ENCODE measurements at regions not wholly inside any gene's neighbourhood (a gene's known extent, or its start where the extent isn't known, plus 50 kb on each side); places are given as distances from the start of the nearest gene placed in this dataset.

GRCh38 chr9:107405511-107405910 lies 84.1 kb downstream of the KLF4 start:
- in situ Hi-C loops (cut with MboI), result no loop called here
- no peak for DNase-seq (ENCODE audit: low read depth, low spot score)
- Histone ChIP-seq H3K4me3 (no peak overlapping the region), H4K20me1 (ENCODE audit: control insufficient read depth, insufficient read depth) (no peaks in the 10 kb centered on the region), H3K9ac (ENCODE audit: control insufficient read depth, insufficient read depth, low read length) (no peak overlapping the region), H3K27ac (ENCODE audit: control insufficient read depth, insufficient read depth) (no peak overlapping the region), H3K27me3 (replicated peaks in 1 of 2; ENCODE audit: control insufficient read depth in 2 of 2, insufficient read depth in 2 of 2, low read length in 1 of 2) (no peaks in the 10 kb centered on the region; a peak in 1 of 4 replicates), H3K4me2 (ENCODE audit: control insufficient read depth, insufficient read depth) (no peak overlapping the region), H3K79me2 (ENCODE audit: control insufficient read depth, insufficient read depth, low read length) (no peaks in the 10 kb centered on the region), H3K36me3 (ENCODE audit: control insufficient read depth in 2 of 2, insufficient read depth in 2 of 2, low read length in 1 of 2) (no peaks in the 10 kb centered on the region), H3K9me3 (replicated peaks; ENCODE audit: control insufficient read depth, insufficient read depth, low read length) (no peaks in the 10 kb centered on the region), H2AFZ (ENCODE audit: control insufficient read depth, low read depth, low read length) (no peak overlapping the region), H3K4me1 (ENCODE audit: control insufficient read depth, insufficient read depth, low read length) (no peaks in the 10 kb centered on the region)
- RAD21 ChIA-PET (ENCODE audit: unreplicated experiment), result no interaction called here
- no peak for FAIRE-seq
- intact Hi-C loops (cut with micrococcal nuclease; ENCODE audit: unreplicated experiment), result no loop called here
- no TSS peak for BruUV-seq (replicated peaks)
- POLR2A ChIA-PET, result no interaction called here
- SMC1A ChIA-PET (ENCODE audit: uncharacterized antibody, unreplicated experiment), result interaction anchor here (0.6 kb wide), 1 partner anchor 54 kb away, joined by 3 read pairs; no protein-coding TSS in a partner anchor
- CTCF ChIA-PET, result interaction anchor here (0.6 to 1.8 kb wide), 2 partner anchors 10 to 17 kb away, joined by 4 read pairs; no protein-coding TSS in a partner anchor
- TF ChIP-seq RFX5 (IDR thresholded peaks at IDR 0.05; ENCODE audit: low read depth, low read length), result no peak
- TF ChIP-seq SMARCA5 (IDR thresholded peaks at IDR 0.05), result no peak
- TF ChIP-seq RAD51 (IDR thresholded peaks at IDR 0.05), result no peak
- no peak for TF ChIP-seq DPF2 (IDR thresholded peaks at IDR 0.05)
- TF ChIP-seq, protein P1, sequence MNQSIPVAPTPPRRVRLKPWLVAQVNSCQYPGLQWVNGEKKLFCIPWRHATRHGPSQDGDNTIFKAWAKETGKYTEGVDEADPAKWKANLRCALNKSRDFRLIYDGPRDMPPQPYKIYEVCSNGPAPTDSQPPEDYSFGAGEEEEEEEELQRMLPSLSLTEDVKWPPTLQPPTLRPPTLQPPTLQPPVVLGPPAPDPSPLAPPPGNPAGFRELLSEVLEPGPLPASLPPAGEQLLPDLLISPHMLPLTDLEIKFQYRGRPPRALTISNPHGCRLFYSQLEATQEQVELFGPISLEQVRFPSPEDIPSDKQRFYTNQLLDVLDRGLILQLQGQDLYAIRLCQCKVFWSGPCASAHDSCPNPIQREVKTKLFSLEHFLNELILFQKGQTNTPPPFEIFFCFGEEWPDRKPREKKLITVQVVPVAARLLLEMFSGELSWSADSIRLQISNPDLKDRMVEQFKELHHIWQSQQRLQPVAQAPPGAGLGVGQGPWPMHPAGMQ (IDR thresholded peaks at IDR 0.05; ENCODE audit: borderline replicate concordance), result no peak
- 59% methylated on average over 6 of the region's 6 CpGs for WGBS (ENCODE audit: insufficient coverage, insufficient replicate concordance, low lambda C conversion rate, missing lambda C conversion rate)
- ATAC-seq, result no peak

GRCh38 chr9:107404736-107405135 lies 84.8 kb downstream of the KLF4 start:
- Histone ChIP-seq H2AFZ (ENCODE audit: control insufficient read depth, low read depth, low read length) (no peak overlapping the region), H3K4me2 (ENCODE audit: control insufficient read depth, insufficient read depth) (no peak overlapping the region), H4K20me1 (ENCODE audit: control insufficient read depth, insufficient read depth) (no peaks in the 10 kb centered on the region), H3K36me3 (ENCODE audit: control insufficient read depth in 2 of 2, insufficient read depth in 2 of 2, low read length in 1 of 2) (no peaks in the 10 kb centered on the region), H3K79me2 (ENCODE audit: control insufficient read depth, insufficient read depth, low read length) (no peaks in the 10 kb centered on the region), H3K27ac (ENCODE audit: control insufficient read depth, insufficient read depth) (no peak overlapping the region), H3K27me3 (replicated peaks in 1 of 2; ENCODE audit: control insufficient read depth in 2 of 2, insufficient read depth in 2 of 2, low read length in 1 of 2) (no peaks in the 10 kb centered on the region; a peak in 1 of 4 replicates), H3K4me1 (ENCODE audit: control insufficient read depth, insufficient read depth, low read length) (no peaks in the 10 kb centered on the region), H3K4me3 (no peak overlapping the region), H3K9ac (ENCODE audit: control insufficient read depth, insufficient read depth, low read length) (no peak overlapping the region), H3K9me3 (replicated peaks; ENCODE audit: control insufficient read depth, insufficient read depth, low read length) (no peaks in the 10 kb centered on the region)
- POLR2A ChIA-PET, result no interaction called here
- RAD21 ChIA-PET (ENCODE audit: unreplicated experiment), result no interaction called here
- no peak for ATAC-seq
- in situ Hi-C loops (cut with MboI) (no loop called here), intact Hi-C loops (cut with micrococcal nuclease; ENCODE audit: unreplicated experiment) (no loop called here)
- SMC1A ChIA-PET (ENCODE audit: uncharacterized antibody, unreplicated experiment), result interaction anchor here (1.8 kb wide), 1 partner anchor 11 kb away, joined by 5 read pairs; no protein-coding TSS in a partner anchor
- FAIRE-seq, result no peak
- DNase-seq (ENCODE audit: low read depth, low spot score), result no peak
- CTCF ChIA-PET, result interaction anchor here (1.8 kb wide), 1 partner anchor 18 kb away, joined by 4 read pairs; no protein-coding TSS in a partner anchor
- BruUV-seq (replicated peaks), result no TSS peak
- WGBS (ENCODE audit: insufficient coverage, insufficient replicate concordance, low lambda C conversion rate, missing lambda C conversion rate), result 31% methylated on average over 8 of the region's 8 CpGs
- no peak for TF ChIP-seq NFYB (IDR thresholded peaks at IDR 0.05; ENCODE audit: insufficient read depth, low read depth, low read length)
- no peak for TF ChIP-seq RFX5 (IDR thresholded peaks at IDR 0.05; ENCODE audit: low read depth, low read length)
- TF ChIP-seq NFYA (IDR thresholded peaks at IDR 0.05; ENCODE audit: borderline replicate concordance, low read depth, low read length), result no peak
- TF ChIP-seq HDAC2 (IDR thresholded peaks at IDR 0.05), result no peak
- no peak for TF ChIP-seq SP1 (IDR thresholded peaks at IDR 0.05; ENCODE audit: low read depth, low read length)
- no peak for TF ChIP-seq BCLAF1 (IDR thresholded peaks at IDR 0.05)
- TF ChIP-seq IKZF1 (conservative IDR thresholded peaks at IDR 0.05), result no peak
- TF ChIP-seq YBX1 (IDR thresholded peaks at IDR 0.05), result no peak
- no peak for TF ChIP-seq SPI1 (IDR thresholded peaks at IDR 0.05; ENCODE audit: borderline replicate concordance, insufficient read depth, low read depth, low read length)
- no peak for TF ChIP-seq PAX5 (IDR thresholded peaks at IDR 0.05; ENCODE audit: borderline replicate concordance, low read depth, low read length)
- no peak for TF ChIP-seq IKZF2 (IDR thresholded peaks at IDR 0.05)
